ENCODE measurements at regions not wholly inside any gene's neighbourhood (a gene's known extent, or its start where the extent isn't known, plus 50 kb on each side); places are given as distances from the start of the nearest gene placed in this dataset.

DNA sequence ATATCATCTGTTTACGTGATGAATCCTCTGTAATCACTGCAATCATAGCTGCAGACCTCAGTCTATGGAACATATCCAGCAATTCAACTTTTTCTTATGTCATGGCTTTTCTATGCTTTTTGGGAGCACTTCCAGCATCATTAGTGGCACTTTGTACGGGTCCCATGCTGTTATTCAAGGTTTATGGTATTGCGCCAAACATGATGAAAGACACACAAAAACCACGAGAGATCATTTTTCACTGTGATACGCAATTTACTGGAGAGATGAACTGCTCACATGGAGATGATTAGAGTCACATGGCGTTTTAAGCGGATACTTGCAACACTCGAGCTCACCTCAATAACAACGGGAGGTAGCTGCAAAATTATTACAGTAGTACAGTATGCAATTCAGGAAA lies 2101.7 kb upstream of the PCDH20 start:
- CTCF ChIA-PET: interaction anchor here (1.5 kb wide), 1 partner anchor 10 kb away, joined by 9 read pairs; no protein-coding TSS in a partner anchor
- no peak overlapping the region for H3K4me3 ChIP-seq (replicated peaks in 1 of 3; ENCODE audit: insufficient read depth in 1 of 3, low read depth in 1 of 3, low read length in 3 of 3)
- POLR2A ChIA-PET: no interaction called here

More for the DNA sequence above, 2101.7 kb upstream of the PCDH20 start:
- Histone ChIP-seq H3K27me3 (ENCODE audit: control insufficient read depth in 2 of 2, insufficient read depth in 2 of 2, low read length in 2 of 2) (no peaks in the 10 kb centered on the region), H2AFZ (ENCODE audit: low read depth, low read length) (no peak overlapping the region), H4K20me1 (replicated peaks; ENCODE audit: control insufficient read depth, extremely low read depth, insufficient read depth, low read length) (no peaks in the 10 kb centered on the region), H3K9me1 (replicated peaks; ENCODE audit: control insufficient read depth, extremely low read depth, insufficient read depth, low read length) (no peaks in the 10 kb centered on the region), H3K27ac (ENCODE audit: insufficient read depth, low read depth, low read length) (no peak overlapping the region), H3K36me3 (ENCODE audit: control insufficient read depth in 2 of 2, extremely low read depth in 1 of 2, insufficient read depth in 2 of 2, low read length in 2 of 2) (no peaks in the 10 kb centered on the region), H3K4me1 (ENCODE audit: control insufficient read depth, extremely low read depth, insufficient read depth, low read length) (peaks cover 2% of the 10 kb centered on the region), H3K79me2 (ENCODE audit: control insufficient read depth, insufficient read depth, low read length) (no peaks in the 10 kb centered on the region), H3K9ac (replicated peaks; ENCODE audit: extremely low read depth, insufficient read depth, low read length) (no peak overlapping the region), H3K9me3 (replicated peaks; ENCODE audit: control insufficient read depth, insufficient read depth, low read length) (no peaks in the 10 kb centered on the region), H3K4me2 (ENCODE audit: insufficient read depth, low read length) (no peak overlapping the region)
- no peak for DNase-seq (ENCODE audit: low read depth, low spot score)
- no TSS peak for BruUV-seq (replicated peaks)
- TF ChIP-seq CTCF (IDR thresholded peaks at IDR 0.05; ENCODE audit: extremely low read depth in 1 of 2, insufficient read depth in 1 of 2, low read depth in 1 of 2, low read length in 2 of 2): no peak
- no peak for TF ChIP-seq MAX (IDR thresholded peaks at IDR 0.05; ENCODE audit: insufficient read depth, insufficient read length)
- TF ChIP-seq FOS (IDR thresholded peaks at IDR 0.05; ENCODE audit: borderline replicate concordance, insufficient read depth, low read length): no peak
- TF ChIP-seq MYC (IDR thresholded peaks at IDR 0.05; ENCODE audit: low read depth, low read length): no peak
- TF ChIP-seq POLR2AphosphoS5 (IDR thresholded peaks at IDR 0.05; ENCODE audit: insufficient read depth, low read depth, low read length): no peak
- no peak for TF ChIP-seq GATA2 (IDR thresholded peaks at IDR 0.05; ENCODE audit: insufficient read depth, insufficient read length, low read depth, low read length)
- TF ChIP-seq JUN (IDR thresholded peaks at IDR 0.05; ENCODE audit: borderline replicate concordance, insufficient read depth, insufficient read length, low read depth): no peak
- TF ChIP-seq POLR2A (IDR thresholded peaks at IDR 0.05; ENCODE audit: low read depth, low read length): no peak
- TF ChIP-seq EZH2 (IDR thresholded peaks at IDR 0.05; ENCODE audit: borderline replicate concordance, low read depth, low read length, severe bottlenecking): no peak
- intact Hi-C loops (cut with micrococcal nuclease) (no loop called here), dilution Hi-C loops (cut with MboI; ENCODE audit: extremely low pct_ligation_motif_present, low sequenced_read_pairs) (no loop called here)
- no peak for FAIRE-seq

Measured in endothelial cell of umbilical vein (primary cell).